ENCODE measurements at regions not wholly inside any gene's neighbourhood (a gene's known extent, or its start where the extent isn't known, plus 50 kb on each side); places are given as distances from the start of the nearest gene placed in this dataset.

DNA sequence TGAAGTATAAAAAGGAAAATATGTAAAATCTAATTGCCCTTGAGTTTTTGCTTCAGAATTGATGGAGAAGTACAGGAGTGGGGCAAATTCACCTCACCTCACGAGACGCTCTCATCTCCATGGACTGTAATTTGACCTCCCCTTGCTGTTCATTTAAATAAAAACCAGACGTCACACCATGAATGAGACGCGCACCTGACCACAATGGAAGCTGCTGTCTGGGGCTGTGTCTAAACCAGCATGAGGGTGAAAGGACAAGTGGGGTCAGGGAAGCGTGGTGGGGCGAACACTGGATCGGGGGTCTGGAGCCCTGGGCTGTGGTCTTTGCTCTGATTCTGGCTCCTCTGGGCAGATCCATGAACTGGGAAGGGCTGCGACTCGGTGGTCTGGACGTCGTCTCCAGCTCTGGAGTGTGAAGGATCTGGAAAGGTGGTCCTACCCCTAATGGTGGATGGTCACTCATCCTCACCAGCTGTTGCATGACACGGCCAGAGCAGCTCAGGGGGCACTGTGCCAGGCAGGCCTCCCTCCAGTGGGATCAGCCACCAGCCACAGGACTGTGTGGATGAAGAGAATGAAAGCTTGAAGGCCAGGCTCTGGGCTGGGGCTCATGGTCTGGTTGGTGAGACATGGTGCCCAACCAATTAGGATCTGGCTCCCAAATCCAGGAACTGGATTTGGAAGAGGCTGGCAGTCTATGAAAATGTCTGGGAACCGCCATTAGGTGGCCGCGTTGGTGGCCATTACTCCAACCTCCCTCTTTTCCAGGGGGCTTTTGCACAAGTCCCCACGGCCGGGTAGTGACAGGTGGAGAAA lies 728.6 kb downstream of the PTPRU start:
- intact Hi-C loops (cut with micrococcal nuclease; ENCODE audit: unreplicated experiment): no loop called here
- TF ChIP-seq, protein P1, sequence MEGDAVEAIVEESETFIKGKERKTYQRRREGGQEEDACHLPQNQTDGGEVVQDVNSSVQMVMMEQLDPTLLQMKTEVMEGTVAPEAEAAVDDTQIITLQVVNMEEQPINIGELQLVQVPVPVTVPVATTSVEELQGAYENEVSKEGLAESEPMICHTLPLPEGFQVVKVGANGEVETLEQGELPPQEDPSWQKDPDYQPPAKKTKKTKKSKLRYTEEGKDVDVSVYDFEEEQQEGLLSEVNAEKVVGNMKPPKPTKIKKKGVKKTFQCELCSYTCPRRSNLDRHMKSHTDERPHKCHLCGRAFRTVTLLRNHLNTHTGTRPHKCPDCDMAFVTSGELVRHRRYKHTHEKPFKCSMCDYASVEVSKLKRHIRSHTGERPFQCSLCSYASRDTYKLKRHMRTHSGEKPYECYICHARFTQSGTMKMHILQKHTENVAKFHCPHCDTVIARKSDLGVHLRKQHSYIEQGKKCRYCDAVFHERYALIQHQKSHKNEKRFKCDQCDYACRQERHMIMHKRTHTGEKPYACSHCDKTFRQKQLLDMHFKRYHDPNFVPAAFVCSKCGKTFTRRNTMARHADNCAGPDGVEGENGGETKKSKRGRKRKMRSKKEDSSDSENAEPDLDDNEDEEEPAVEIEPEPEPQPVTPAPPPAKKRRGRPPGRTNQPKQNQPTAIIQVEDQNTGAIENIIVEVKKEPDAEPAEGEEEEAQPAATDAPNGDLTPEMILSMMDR (IDR thresholded peaks at IDR 0.05; ENCODE audit: insufficient read depth in 1 of 2, low read depth in 1 of 2, low read length in 1 of 2, severe bottlenecking in 1 of 2, unreplicated experiment in 1 of 2): no peak
- CTCF ChIA-PET: no interaction called here
- no TSS peak for BruUV-seq (replicated peaks)
- H3K9me3 Mint-ChIP-seq (ENCODE audit: unreplicated experiment): peaks cover 10% of the 10 kb centered on the region
- no peak overlapping the region for H3K27ac Mint-ChIP-seq (ENCODE audit: unreplicated experiment)
- Histone ChIP-seq H3K9me3 (no peaks in the 10 kb centered on the region), H3K36me3 (ENCODE audit: control insufficient read depth, insufficient read depth, low read length) (no peaks in the 10 kb centered on the region), H3K4me1 (no peaks in the 10 kb centered on the region), H3K27me3 (replicated peaks; ENCODE audit: control insufficient read depth, insufficient read depth, low read length) (no peaks in the 10 kb centered on the region), H3K4me3 (ENCODE audit: low read depth, low read length) (no peak overlapping the region)
- H3K4me1 Mint-ChIP-seq (ENCODE audit: low read depth, unreplicated experiment): no peaks in the 10 kb centered on the region
- no peak overlapping the region for H3K4me3 Mint-ChIP-seq (ENCODE audit: unreplicated experiment)
- peaks cover 4% of the 10 kb centered on the region for H3K27me3 Mint-ChIP-seq (ENCODE audit: insufficient read depth, unreplicated experiment)
- DNase-seq: no peak
- no peaks in the 10 kb centered on the region for H3K36me3 Mint-ChIP-seq (ENCODE audit: insufficient read depth, unreplicated experiment)
- POLR2A ChIA-PET: no interaction called here

DNA sequence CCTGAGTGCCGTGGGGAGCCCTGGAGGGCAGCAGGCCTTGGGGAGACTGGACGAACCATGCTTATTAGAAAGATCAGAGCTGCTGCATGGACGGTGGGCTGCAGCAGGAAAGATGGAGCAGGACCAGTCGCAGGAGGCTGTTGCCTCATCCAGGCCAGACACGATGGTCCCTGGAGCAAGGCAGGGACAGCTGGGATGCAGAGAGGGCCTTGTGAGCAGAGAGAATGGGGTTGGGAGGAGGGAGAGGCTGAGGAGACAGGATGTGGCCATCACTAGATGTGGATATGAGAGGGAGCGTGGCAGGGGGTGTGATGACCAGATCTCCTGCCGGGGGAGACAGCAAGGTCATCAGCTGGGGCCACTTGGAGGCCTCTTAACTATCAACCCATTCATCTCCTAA lies 727.6 kb downstream of the PTPRU start:
- no peaks in the 10 kb centered on the region for H3K27me3 ChIP-seq (replicated peaks; ENCODE audit: control insufficient read depth, insufficient read depth, low read length)
- H3K9me3 Mint-ChIP-seq (ENCODE audit: unreplicated experiment): peaks cover 4% of the 10 kb centered on the region
- peaks cover 1% of the 10 kb centered on the region for H3K27me3 Mint-ChIP-seq (ENCODE audit: insufficient read depth, unreplicated experiment)
- no peaks in the 10 kb centered on the region for H3K36me3 Mint-ChIP-seq (ENCODE audit: insufficient read depth, unreplicated experiment)
- no peak for DNase-seq
- no peak overlapping the region for H3K4me3 Mint-ChIP-seq (ENCODE audit: unreplicated experiment)
- ChIA-PET POLR2A (no interaction called here), CTCF (no interaction called here)
- no peak overlapping the region for H3K4me3 ChIP-seq (ENCODE audit: low read depth, low read length)
- TF ChIP-seq, protein P1 (IDR thresholded peaks at IDR 0.05; ENCODE audit: insufficient read depth in 1 of 2, low read depth in 1 of 2, low read length in 1 of 2, severe bottlenecking in 1 of 2, unreplicated experiment in 1 of 2): no peak
- no peaks in the 10 kb centered on the region for H3K4me1 Mint-ChIP-seq (ENCODE audit: low read depth, unreplicated experiment)
- H3K4me1 ChIP-seq: no peaks in the 10 kb centered on the region
- intact Hi-C loops (cut with micrococcal nuclease; ENCODE audit: unreplicated experiment): no loop called here
- no peaks in the 10 kb centered on the region for H3K9me3 ChIP-seq
- H3K36me3 ChIP-seq (ENCODE audit: control insufficient read depth, insufficient read depth, low read length): no peaks in the 10 kb centered on the region
- H3K27ac Mint-ChIP-seq (ENCODE audit: unreplicated experiment): no peak overlapping the region
- no TSS peak for BruUV-seq (replicated peaks)

DNA sequence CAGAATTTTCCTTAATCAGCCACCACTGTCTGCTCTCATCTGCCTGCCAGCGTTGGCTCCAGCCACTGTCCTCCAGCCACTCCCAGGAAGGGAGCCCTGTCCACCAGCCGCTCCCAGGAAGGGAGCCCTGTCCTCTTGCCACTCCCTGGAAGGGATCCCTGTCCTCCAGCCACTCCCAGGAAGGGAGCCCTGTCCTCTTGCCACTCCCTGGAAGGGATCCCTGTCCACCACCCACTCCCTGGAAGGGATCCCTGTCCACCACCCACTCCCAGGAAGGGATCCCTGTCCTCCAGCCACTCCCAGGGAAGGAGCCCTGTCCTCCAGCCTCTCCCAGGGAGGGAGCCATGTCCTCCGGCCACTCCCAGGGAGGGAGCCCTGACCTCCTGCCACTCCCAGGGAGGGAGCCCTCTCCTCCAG lies 726.5 kb downstream of the PTPRU start:
- Mint-ChIP-seq H3K36me3 (ENCODE audit: insufficient read depth, unreplicated experiment) (no peaks in the 10 kb centered on the region), H3K9me3 (ENCODE audit: unreplicated experiment) (no peaks in the 10 kb centered on the region), H3K4me3 (ENCODE audit: unreplicated experiment) (no peak overlapping the region), H3K4me1 (ENCODE audit: low read depth, unreplicated experiment) (no peaks in the 10 kb centered on the region), H3K27ac (ENCODE audit: unreplicated experiment) (no peak overlapping the region), H3K27me3 (ENCODE audit: insufficient read depth, unreplicated experiment) (no peaks in the 10 kb centered on the region)
- intact Hi-C loops (cut with micrococcal nuclease; ENCODE audit: unreplicated experiment): no loop called here
- ChIA-PET CTCF (no interaction called here), POLR2A (interaction anchor here (0.5 kb wide), 1 partner anchor 57 kb away, joined by 3 read pairs; no protein-coding TSS in a partner anchor)
- Histone ChIP-seq H3K36me3 (ENCODE audit: control insufficient read depth, insufficient read depth, low read length) (no peaks in the 10 kb centered on the region), H3K4me1 (no peaks in the 10 kb centered on the region), H3K27me3 (replicated peaks; ENCODE audit: control insufficient read depth, insufficient read depth, low read length) (no peaks in the 10 kb centered on the region), H3K9me3 (no peaks in the 10 kb centered on the region), H3K4me3 (ENCODE audit: low read depth, low read length) (no peak overlapping the region)
- BruUV-seq (replicated peaks): no TSS peak
- no peak for DNase-seq
- TF ChIP-seq, protein P1 (IDR thresholded peaks at IDR 0.05; ENCODE audit: insufficient read depth in 1 of 2, low read depth in 1 of 2, low read length in 1 of 2, severe bottlenecking in 1 of 2, unreplicated experiment in 1 of 2): no peak
